GM12891 (cell line): ENCODE measurements at regions not wholly inside any gene's neighbourhood (a gene's known extent, or its start where the extent isn't known, plus 50 kb on each side); places are given as distances from the start of the nearest gene placed in this dataset.

ENCODE experiments used
- POLR2A ChIP-seq: IDR thresholded peaks from 2 replicates; pipeline ENCODE4 v1.6.1; 2011; ENCODE audit warnings: low read depth, low read length, control low read depth
- TAF1 ChIP-seq: IDR thresholded peaks from 2 replicates; pipeline ENCODE4 v1.6.1; 2011; ENCODE audit warnings: low read depth, low read length, control low read depth

- no peak for TF ChIP-seq POLR2A
- TF ChIP-seq TAF1, result no peak
Measured at GRCh38 chr20:16951876-16952275, 203.7 kb downstream of the OTOR start.
